ENCODE measurements at regions not wholly inside any gene's neighbourhood (a gene's known extent, or its start where the extent isn't known, plus 50 kb on each side); places are given as distances from the start of the nearest gene placed in this dataset.

DNA sequence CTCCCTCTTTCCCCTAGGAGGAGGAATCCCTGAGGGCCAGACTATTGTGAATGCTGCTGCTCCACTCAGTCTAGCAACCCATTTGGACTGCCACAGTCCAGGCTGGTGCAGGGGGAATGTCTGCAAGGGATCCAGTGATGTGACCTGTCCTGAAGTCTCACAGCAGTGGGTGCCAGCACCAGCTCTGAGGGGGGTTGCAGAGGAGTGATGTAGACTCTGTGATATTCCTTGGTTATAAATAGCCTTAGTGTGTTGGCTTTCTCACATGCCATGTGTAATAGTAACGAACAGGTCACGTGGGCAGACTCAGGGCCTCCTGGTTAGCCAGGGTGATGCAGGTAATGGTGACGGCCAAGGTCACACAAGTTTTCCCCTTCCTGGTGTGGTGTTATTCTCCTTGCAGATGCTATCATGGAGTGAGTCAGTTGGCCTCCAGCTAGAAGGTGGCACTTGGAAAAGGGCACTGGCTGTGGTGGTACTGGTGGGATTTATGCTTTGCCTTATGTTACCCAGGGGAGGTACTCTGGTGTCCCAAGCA lies 404.4 kb downstream of the UTRN start (continued):
- TF ChIP-seq, protein P1, sequence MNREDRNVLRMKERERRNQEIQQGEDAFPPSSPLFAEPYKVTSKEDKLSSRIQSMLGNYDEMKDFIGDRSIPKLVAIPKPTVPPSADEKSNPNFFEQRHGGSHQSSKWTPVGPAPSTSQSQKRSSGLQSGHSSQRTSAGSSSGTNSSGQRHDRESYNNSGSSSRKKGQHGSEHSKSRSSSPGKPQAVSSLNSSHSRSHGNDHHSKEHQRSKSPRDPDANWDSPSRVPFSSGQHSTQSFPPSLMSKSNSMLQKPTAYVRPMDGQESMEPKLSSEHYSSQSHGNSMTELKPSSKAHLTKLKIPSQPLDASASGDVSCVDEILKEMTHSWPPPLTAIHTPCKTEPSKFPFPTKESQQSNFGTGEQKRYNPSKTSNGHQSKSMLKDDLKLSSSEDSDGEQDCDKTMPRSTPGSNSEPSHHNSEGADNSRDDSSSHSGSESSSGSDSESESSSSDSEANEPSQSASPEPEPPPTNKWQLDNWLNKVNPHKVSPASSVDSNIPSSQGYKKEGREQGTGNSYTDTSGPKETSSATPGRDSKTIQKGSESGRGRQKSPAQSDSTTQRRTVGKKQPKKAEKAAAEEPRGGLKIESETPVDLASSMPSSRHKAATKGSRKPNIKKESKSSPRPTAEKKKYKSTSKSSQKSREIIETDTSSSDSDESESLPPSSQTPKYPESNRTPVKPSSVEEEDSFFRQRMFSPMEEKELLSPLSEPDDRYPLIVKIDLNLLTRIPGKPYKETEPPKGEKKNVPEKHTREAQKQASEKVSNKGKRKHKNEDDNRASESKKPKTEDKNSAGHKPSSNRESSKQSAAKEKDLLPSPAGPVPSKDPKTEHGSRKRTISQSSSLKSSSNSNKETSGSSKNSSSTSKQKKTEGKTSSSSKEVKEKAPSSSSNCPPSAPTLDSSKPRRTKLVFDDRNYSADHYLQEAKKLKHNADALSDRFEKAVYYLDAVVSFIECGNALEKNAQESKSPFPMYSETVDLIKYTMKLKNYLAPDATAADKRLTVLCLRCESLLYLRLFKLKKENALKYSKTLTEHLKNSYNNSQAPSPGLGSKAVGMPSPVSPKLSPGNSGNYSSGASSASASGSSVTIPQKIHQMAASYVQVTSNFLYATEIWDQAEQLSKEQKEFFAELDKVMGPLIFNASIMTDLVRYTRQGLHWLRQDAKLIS (CRISPR knock-in tag; IDR thresholded peaks at IDR 0.05; ENCODE audit: borderline replicate concordance) = no peak
- TF ChIP-seq OVOL2 (CRISPR knock-in tag; IDR thresholded peaks at IDR 0.05; ENCODE audit: borderline replicate concordance) (no peak), SOX15 (CRISPR knock-in tag; IDR thresholded peaks at IDR 0.05) (no peak), NR3C1 (CRISPR knock-in tag; conservative IDR thresholded peaks at IDR 0.05; ENCODE audit: low read depth) (no peak), NFATC4 (CRISPR knock-in tag; IDR thresholded peaks at IDR 0.05) (no peak), JUN (CRISPR knock-in tag; IDR thresholded peaks at IDR 0.05) (no peak), GRHL2 (CRISPR knock-in tag; IDR thresholded peaks at IDR 0.05; ENCODE audit: insufficient replicate concordance, severe bottlenecking) (no peak)
- TF ChIP-seq, protein P2, sequence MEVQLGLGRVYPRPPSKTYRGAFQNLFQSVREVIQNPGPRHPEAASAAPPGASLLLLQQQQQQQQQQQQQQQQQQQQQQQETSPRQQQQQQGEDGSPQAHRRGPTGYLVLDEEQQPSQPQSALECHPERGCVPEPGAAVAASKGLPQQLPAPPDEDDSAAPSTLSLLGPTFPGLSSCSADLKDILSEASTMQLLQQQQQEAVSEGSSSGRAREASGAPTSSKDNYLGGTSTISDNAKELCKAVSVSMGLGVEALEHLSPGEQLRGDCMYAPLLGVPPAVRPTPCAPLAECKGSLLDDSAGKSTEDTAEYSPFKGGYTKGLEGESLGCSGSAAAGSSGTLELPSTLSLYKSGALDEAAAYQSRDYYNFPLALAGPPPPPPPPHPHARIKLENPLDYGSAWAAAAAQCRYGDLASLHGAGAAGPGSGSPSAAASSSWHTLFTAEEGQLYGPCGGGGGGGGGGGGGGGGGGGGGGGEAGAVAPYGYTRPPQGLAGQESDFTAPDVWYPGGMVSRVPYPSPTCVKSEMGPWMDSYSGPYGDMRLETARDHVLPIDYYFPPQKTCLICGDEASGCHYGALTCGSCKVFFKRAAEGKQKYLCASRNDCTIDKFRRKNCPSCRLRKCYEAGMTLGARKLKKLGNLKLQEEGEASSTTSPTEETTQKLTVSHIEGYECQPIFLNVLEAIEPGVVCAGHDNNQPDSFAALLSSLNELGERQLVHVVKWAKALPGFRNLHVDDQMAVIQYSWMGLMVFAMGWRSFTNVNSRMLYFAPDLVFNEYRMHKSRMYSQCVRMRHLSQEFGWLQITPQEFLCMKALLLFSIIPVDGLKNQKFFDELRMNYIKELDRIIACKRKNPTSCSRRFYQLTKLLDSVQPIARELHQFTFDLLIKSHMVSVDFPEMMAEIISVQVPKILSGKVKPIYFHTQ (CRISPR knock-in tag; IDR thresholded peaks at IDR 0.05) = no peak
- TF ChIP-seq, protein P3, sequence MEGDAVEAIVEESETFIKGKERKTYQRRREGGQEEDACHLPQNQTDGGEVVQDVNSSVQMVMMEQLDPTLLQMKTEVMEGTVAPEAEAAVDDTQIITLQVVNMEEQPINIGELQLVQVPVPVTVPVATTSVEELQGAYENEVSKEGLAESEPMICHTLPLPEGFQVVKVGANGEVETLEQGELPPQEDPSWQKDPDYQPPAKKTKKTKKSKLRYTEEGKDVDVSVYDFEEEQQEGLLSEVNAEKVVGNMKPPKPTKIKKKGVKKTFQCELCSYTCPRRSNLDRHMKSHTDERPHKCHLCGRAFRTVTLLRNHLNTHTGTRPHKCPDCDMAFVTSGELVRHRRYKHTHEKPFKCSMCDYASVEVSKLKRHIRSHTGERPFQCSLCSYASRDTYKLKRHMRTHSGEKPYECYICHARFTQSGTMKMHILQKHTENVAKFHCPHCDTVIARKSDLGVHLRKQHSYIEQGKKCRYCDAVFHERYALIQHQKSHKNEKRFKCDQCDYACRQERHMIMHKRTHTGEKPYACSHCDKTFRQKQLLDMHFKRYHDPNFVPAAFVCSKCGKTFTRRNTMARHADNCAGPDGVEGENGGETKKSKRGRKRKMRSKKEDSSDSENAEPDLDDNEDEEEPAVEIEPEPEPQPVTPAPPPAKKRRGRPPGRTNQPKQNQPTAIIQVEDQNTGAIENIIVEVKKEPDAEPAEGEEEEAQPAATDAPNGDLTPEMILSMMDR (IDR thresholded peaks at IDR 0.05) = no peak

DNA sequence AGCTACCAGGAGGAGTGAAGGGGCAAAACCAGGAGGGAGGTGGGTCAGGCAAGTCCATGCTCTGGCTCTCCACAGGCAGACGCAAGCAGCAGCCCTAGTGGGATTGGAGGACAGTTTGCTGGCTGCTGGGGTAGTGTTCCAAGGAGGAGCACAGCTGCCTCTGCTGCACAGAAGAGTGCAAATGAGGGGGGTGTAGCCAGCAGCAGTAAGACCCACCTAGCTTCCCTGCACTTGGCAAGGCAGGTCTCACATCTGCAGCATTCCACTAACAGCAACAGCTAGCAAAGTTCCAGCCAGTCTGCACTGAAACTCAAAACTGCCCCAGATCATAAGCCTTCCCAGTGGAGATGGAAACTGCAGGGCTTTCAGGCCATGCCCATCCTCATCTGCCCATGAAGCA lies 405.0 kb downstream of the UTRN start:
- Mint-ChIP-seq H3K9me3 (peaks cover 66% of the 10 kb centered on the region), H3K4me1 (peaks cover 23% of the 10 kb centered on the region), H3K36me3 (peaks cover 64% of the 10 kb centered on the region), H3K4me3 (no peak overlapping the region), H3K27me3 (ENCODE audit: low read depth) (no peaks in the 10 kb centered on the region), H3K27ac (no peak overlapping the region)
- CTCF ChIA-PET = no interaction called here
- TF ChIP-seq, protein P4, sequence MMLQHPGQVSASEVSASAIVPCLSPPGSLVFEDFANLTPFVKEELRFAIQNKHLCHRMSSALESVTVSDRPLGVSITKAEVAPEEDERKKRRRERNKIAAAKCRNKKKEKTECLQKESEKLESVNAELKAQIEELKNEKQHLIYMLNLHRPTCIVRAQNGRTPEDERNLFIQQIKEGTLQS (CRISPR knock-in tag; conservative IDR thresholded peaks at IDR 0.05) = no peak
- no peak for TF ChIP-seq GRHL2 (CRISPR knock-in tag; IDR thresholded peaks at IDR 0.05; ENCODE audit: insufficient replicate concordance, severe bottlenecking)
- TF ChIP-seq SP1 (CRISPR knock-in tag; conservative IDR thresholded peaks at IDR 0.05) = no peak
- no peak for TF ChIP-seq ZNF396 (CRISPR knock-in tag; IDR thresholded peaks at IDR 0.05; ENCODE audit: borderline replicate concordance)
- TF ChIP-seq NFE2L1 (CRISPR knock-in tag; IDR thresholded peaks at IDR 0.05) = no peak
- TF ChIP-seq, protein P5, sequence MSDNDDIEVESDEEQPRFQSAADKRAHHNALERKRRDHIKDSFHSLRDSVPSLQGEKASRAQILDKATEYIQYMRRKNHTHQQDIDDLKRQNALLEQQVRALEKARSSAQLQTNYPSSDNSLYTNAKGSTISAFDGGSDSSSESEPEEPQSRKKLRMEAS (CRISPR knock-in tag; IDR thresholded peaks at IDR 0.05) = no peak
- TF ChIP-seq ZNF219 (CRISPR knock-in tag; IDR thresholded peaks at IDR 0.05; ENCODE audit: borderline replicate concordance) = no peak
- TF ChIP-seq, protein P6, sequence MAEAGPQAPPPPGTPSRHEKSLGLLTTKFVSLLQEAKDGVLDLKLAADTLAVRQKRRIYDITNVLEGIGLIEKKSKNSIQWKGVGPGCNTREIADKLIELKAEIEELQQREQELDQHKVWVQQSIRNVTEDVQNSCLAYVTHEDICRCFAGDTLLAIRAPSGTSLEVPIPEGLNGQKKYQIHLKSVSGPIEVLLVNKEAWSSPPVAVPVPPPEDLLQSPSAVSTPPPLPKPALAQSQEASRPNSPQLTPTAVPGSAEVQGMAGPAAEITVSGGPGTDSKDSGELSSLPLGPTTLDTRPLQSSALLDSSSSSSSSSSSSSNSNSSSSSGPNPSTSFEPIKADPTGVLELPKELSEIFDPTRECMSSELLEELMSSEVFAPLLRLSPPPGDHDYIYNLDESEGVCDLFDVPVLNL (CRISPR knock-in tag; IDR thresholded peaks at IDR 0.05; ENCODE audit: borderline replicate concordance, low read depth) = no peak
- no peak for TF ChIP-seq OVOL2 (CRISPR knock-in tag; IDR thresholded peaks at IDR 0.05; ENCODE audit: borderline replicate concordance)
- no peak for DNase-seq (ENCODE audit: low spot score)
- peak; percentile 63 for ATAC-seq
- POLR2A ChIA-PET = no interaction called here

All from WTC11 (cell line).